Body of pancreas (tissue), 4 donors: ENCODE measurements at regions not wholly inside any gene's neighbourhood (a gene's known extent, or its start where the extent isn't known, plus 50 kb on each side); places are given as distances from the start of the nearest gene placed in this dataset.

ENCODE experiments used
- POLR2A ChIP-seq, 3 donors: fragments of 450-650 bp; IDR thresholded peaks; one replicate each; pipeline ENCODE4 v1.6.1; 2016; ENCODE audit warnings: antibody characterized with exemption in 3 of 3, mild to moderate bottlenecking in 2 of 3
- TF ChIP-seq, protein P1 (sequence below), 7 experiments: fragments of 450-650 bp in 4 of 7; fragments of 200-600 bp in 3 of 7; sonication (generic) in 3 of 7; IDR thresholded peaks; one replicate each; pipeline ENCODE4 v1.5.1; 2016 to 2019; ENCODE audit warnings: antibody characterized with exemption in 7 of 7

DNA sequence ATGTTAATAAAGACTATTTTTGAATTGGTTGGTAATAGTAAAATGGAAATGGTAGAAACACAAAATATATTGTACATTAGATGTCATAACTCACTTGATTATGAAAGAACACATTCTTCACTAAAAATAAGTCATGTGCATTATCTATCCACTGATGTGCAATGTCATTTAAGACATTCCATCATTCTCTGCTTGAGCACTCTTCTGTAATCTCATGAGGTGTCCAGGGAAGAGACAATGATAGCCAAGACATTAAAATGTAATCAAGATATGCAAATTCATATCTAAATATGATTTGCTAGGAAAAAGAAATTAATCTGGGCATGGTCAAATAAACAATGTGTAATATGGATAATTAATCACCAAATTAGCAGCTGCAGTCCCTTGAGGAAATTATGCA, 422.5 kb downstream of the BTG1 start:
- TF ChIP-seq, protein P1, sequence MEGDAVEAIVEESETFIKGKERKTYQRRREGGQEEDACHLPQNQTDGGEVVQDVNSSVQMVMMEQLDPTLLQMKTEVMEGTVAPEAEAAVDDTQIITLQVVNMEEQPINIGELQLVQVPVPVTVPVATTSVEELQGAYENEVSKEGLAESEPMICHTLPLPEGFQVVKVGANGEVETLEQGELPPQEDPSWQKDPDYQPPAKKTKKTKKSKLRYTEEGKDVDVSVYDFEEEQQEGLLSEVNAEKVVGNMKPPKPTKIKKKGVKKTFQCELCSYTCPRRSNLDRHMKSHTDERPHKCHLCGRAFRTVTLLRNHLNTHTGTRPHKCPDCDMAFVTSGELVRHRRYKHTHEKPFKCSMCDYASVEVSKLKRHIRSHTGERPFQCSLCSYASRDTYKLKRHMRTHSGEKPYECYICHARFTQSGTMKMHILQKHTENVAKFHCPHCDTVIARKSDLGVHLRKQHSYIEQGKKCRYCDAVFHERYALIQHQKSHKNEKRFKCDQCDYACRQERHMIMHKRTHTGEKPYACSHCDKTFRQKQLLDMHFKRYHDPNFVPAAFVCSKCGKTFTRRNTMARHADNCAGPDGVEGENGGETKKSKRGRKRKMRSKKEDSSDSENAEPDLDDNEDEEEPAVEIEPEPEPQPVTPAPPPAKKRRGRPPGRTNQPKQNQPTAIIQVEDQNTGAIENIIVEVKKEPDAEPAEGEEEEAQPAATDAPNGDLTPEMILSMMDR (IDR thresholded peaks at IDR 0.05) = no peak
- no peak for TF ChIP-seq POLR2A (IDR thresholded peaks at IDR 0.05)
